Colon (tissue), 2 donors: ENCODE measurements at regions not wholly inside any gene's neighbourhood (a gene's known extent, or its start where the extent isn't known, plus 50 kb on each side); places are given as distances from the start of the nearest gene placed in this dataset.

Experiments
- FAIRE-seq: peaks from 2 replicates; lab custom pipeline; 2012; peaks lifted over from hg19 to GRCh38; lab: Jason Lieb, UNC
- donor health status: control.
- donor health status: control.

- FAIRE-seq, result no peak
These were observed 294.8 kb downstream of the UTP18 start for GRCh38 chr17:51555153-51555552.

- no peak for FAIRE-seq
These were observed 299.4 kb downstream of the UTP18 start for GRCh38 chr17:51559778-51560177.

- no peak for FAIRE-seq
These were observed 300.1 kb downstream of the UTP18 start for GRCh38 chr17:51560398-51560797.

- no peak for FAIRE-seq
These were observed 303.6 kb downstream of the UTP18 start for GRCh38 chr17:51563961-51564360.

- FAIRE-seq, result no peak
These were observed 311.8 kb downstream of the UTP18 start for GRCh38 chr17:51572115-51572514.
